ENCODE measurements at regions not wholly inside any gene's neighbourhood (a gene's known extent, or its start where the extent isn't known, plus 50 kb on each side); places are given as distances from the start of the nearest gene placed in this dataset.

GRCh38 chr20:7432612-7433011 lies 507.6 kb downstream of the HAO1 start:
- no peak for DNase-seq

GRCh38 chr20:7437311-7437710 lies 502.9 kb downstream of the HAO1 start:
- DNase-seq = no peak

GRCh38 chr20:7449269-7449668 lies 491.0 kb downstream of the HAO1 start:
- no peak for DNase-seq

GRCh38 chr20:7452890-7453289 lies 487.4 kb downstream of the HAO1 start:
- no peak for DNase-seq

GRCh38 chr20:7454047-7454446 lies 486.2 kb downstream of the HAO1 start:
- no peak for DNase-seq

- DNase-seq = no peak
Measured at GRCh38 chr20:7458459-7458858, 481.8 kb downstream of the HAO1 start.

GRCh38 chr20:7459083-7459482 lies 481.2 kb downstream of the HAO1 start:
- DNase-seq = no peak

- DNase-seq = no peak
Measured at GRCh38 chr20:7463290-7463689, 477.0 kb downstream of the HAO1 start.

GRCh38 chr20:7470912-7471311 lies 469.3 kb downstream of the HAO1 start:
- no peak for DNase-seq

GRCh38 chr20:7490288-7490687 lies 450.0 kb downstream of the HAO1 start:
- no peak for DNase-seq

GRCh38 chr20:7492257-7492656 lies 448.0 kb downstream of the HAO1 start:
- DNase-seq = no peak

- no peak for DNase-seq
Measured at GRCh38 chr20:7493311-7493710, 446.9 kb downstream of the HAO1 start.

- DNase-seq = no peak
Measured at GRCh38 chr20:7496394-7496991, 443.8 kb downstream of the HAO1 start.

GRCh38 chr20:7497985-7498384 lies 442.3 kb downstream of the HAO1 start:
- DNase-seq = no peak

- DNase-seq = no peak
Measured at GRCh38 chr20:7499201-7499600, 441.1 kb downstream of the HAO1 start.

- DNase-seq = no peak
Measured at GRCh38 chr20:7500231-7500663, 440.0 kb downstream of the HAO1 start.

- DNase-seq = no peak
Measured at GRCh38 chr20:7503501-7503900, 436.8 kb downstream of the HAO1 start.

GRCh38 chr20:7505152-7505834 lies 435.0 kb downstream of the HAO1 start:
- DNase-seq = no peak

GRCh38 chr20:7505835-7506221 lies 434.4 kb downstream of the HAO1 start:
- no peak for DNase-seq

- DNase-seq = no peak
Measured at GRCh38 chr20:7516621-7517111, 423.6 kb downstream of the HAO1 start.

- no peak for DNase-seq
Measured at GRCh38 chr20:7520361-7520760, 419.9 kb downstream of the HAO1 start.

GRCh38 chr20:7523288-7523687 lies 417.0 kb downstream of the HAO1 start:
- DNase-seq = no peak

GRCh38 chr20:7540018-7540417 lies 400.2 kb downstream of the HAO1 start:
- no peak for DNase-seq

- DNase-seq = no peak
Measured at GRCh38 chr20:7540923-7541322, 399.3 kb downstream of the HAO1 start.

GRCh38 chr20:7571101-7571500 lies 369.2 kb downstream of the HAO1 start:
- no peak for DNase-seq

All from SHP77 (cell line).